GM06990 (cell line): ENCODE measurements at regions not wholly inside any gene's neighbourhood (a gene's known extent, or its start where the extent isn't known, plus 50 kb on each side); places are given as distances from the start of the nearest gene placed in this dataset.

Source experiments
- DNase-seq: peaks from one replicate; pipeline ENCODE4 v3.0.0-alpha.2; 2011; ENCODE audit not compliant: insufficient read length; ENCODE audit errors: extremely low read depth
- H3K27me3 ChIP-seq: replicated peaks from 2 replicates; pipeline ENCODE4 v1.6.0; 2011; ENCODE audit warnings: low read length; ENCODE audit not compliant: control insufficient read depth, insufficient read depth
- H3K36me3 ChIP-seq: 2 replicates; pipeline ENCODE4 v1.5.1; 2011; ENCODE audit warnings: low read length; ENCODE audit not compliant: control insufficient read depth, insufficient read depth
- H3K4me3 ChIP-seq: replicated peaks from 2 replicates; pipeline ENCODE4 v1.5.1; 2011; ENCODE audit warnings: low read depth, mild to moderate bottlenecking, control low read depth, low read length
- CTCF ChIP-seq: IDR thresholded peaks from 2 replicates; pipeline ENCODE4 v1.5.1; 2011; ENCODE audit warnings: low read length, control low read depth, mild to moderate bottlenecking, inconsistent platforms; ENCODE audit not compliant: insufficient read depth, poor library complexity, severe bottlenecking

GRCh38 chrX:130994671-130995070, 63.5 kb upstream of the ARHGAP36 start:
- no peak for DNase-seq
- no peaks in the 10 kb centered on the region; the same call in 1 of the 2 replicates for H3K27me3 ChIP-seq
- peak; percentile 66 for TF ChIP-seq CTCF

GRCh38 chrX:130995439-130995838, 62.7 kb upstream of the ARHGAP36 start:
- no peak for DNase-seq
- Histone ChIP-seq H3K4me3 (no peak overlapping the region), H3K36me3 (no peaks in the 10 kb centered on the region), H3K27me3 (no peaks in the 10 kb centered on the region; the same call in 1 of the 2 replicates)
- TF ChIP-seq CTCF, result no peak

More at GRCh38 chrX:130994671-130995070, 63.5 kb upstream of the ARHGAP36 start:
- no peak overlapping the region for H3K4me3 ChIP-seq
- H3K36me3 ChIP-seq, result no peaks in the 10 kb centered on the region

GRCh38 chrX:130997314-130997713, 60.8 kb upstream of the ARHGAP36 start:
- TF ChIP-seq CTCF, result no peak
- DNase-seq, result no peak
- Histone ChIP-seq H3K36me3 (no peaks in the 10 kb centered on the region), H3K27me3 (no peaks in the 10 kb centered on the region; the same call in 1 of the 2 replicates), H3K4me3 (no peak overlapping the region)

- Histone ChIP-seq H3K27me3 (no peaks in the 10 kb centered on the region; the same call in 1 of the 2 replicates), H3K36me3 (no peaks in the 10 kb centered on the region), H3K4me3 (no peak overlapping the region)
- no peak for TF ChIP-seq CTCF
- no peak for DNase-seq
Measured at GRCh38 chrX:130999360-130999759, 58.8 kb upstream of the ARHGAP36 start.
